ENCODE measurements at regions not wholly inside any gene's neighbourhood (a gene's known extent, or its start where the extent isn't known, plus 50 kb on each side); places are given as distances from the start of the nearest gene placed in this dataset.

- DNase-seq (ENCODE audit: low read depth), result no peak
- Histone ChIP-seq H3K4me3 (ENCODE audit: low read depth, low read length) (no peak overlapping the region), H3K27me3 (ENCODE audit: control insufficient read depth, insufficient read depth, low read length) (no peaks in the 10 kb centered on the region), H3K36me3 (ENCODE audit: control insufficient read depth, insufficient read depth, low read length) (no peaks in the 10 kb centered on the region)
- TF ChIP-seq CTCF (IDR thresholded peaks at IDR 0.05; ENCODE audit: insufficient read depth, low read length, poor library complexity, severe bottlenecking), result peak; percentile 27
These were observed 213.8 kb upstream of the RADX start for GRCh38 chrX:106397788-106398538.

- no peak for DNase-seq (ENCODE audit: low read depth)
These were observed 209.7 kb upstream of the RADX start for GRCh38 chrX:106401965-106402559.

GRCh38 chrX:106404512-106404911 is 207.3 kb upstream of the RADX start:
- no peaks in the 10 kb centered on the region for H3K36me3 ChIP-seq (ENCODE audit: control insufficient read depth, insufficient read depth, low read length)
- peak; percentile 23 for TF ChIP-seq CTCF (IDR thresholded peaks at IDR 0.05; ENCODE audit: insufficient read depth, low read length, poor library complexity, severe bottlenecking)
- no peak for DNase-seq (ENCODE audit: low read depth)
- no peaks in the 10 kb centered on the region for H3K27me3 ChIP-seq (ENCODE audit: control insufficient read depth, insufficient read depth, low read length)
- no peak overlapping the region for H3K4me3 ChIP-seq (ENCODE audit: low read depth, low read length)

More at GRCh38 chrX:106401965-106402559, 209.7 kb upstream of the RADX start:
- TF ChIP-seq CTCF (IDR thresholded peaks at IDR 0.05; ENCODE audit: insufficient read depth, low read length, poor library complexity, severe bottlenecking), result no peak
- no peak overlapping the region for H3K4me3 ChIP-seq (ENCODE audit: low read depth, low read length)
- H3K36me3 ChIP-seq (ENCODE audit: control insufficient read depth, insufficient read depth, low read length), result no peaks in the 10 kb centered on the region
- H3K27me3 ChIP-seq (ENCODE audit: control insufficient read depth, insufficient read depth, low read length), result no peaks in the 10 kb centered on the region

DNA sequence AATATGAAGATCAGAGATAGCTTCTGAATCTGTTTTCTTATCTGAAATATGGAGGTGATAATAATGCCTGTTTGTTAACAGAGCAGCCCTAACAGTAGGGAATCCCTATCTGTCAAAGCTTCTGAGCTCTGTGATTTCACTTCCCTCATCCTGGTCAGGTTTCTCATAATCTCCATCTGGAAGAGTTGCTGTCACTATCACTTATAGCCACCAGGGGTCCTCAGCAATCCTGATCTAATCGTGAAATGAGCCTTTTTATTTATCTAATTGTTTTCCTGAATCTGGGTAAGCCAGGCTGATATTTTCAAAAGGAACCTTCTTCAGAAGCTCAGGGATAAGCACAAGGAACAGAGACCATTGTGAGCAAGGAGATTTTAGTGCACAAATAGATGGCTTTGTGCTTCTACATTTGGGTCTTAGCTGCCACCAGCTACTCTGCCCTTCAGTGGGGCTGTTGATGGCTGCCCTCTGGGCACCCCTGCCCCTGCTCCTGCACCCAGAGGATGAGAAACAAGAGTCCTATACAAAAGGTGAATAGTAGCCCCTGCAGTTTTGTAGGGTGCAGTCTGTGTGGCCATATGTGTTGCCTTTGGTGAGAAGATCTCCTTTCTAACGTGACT is 196.4 kb upstream of the RADX start:
- no peak for DNase-seq (ENCODE audit: low read depth)
- Histone ChIP-seq H3K4me3 (ENCODE audit: low read depth, low read length) (no peak overlapping the region), H3K36me3 (ENCODE audit: control insufficient read depth, insufficient read depth, low read length) (no peaks in the 10 kb centered on the region), H3K27me3 (ENCODE audit: control insufficient read depth, insufficient read depth, low read length) (no peaks in the 10 kb centered on the region)
- TF ChIP-seq CTCF (IDR thresholded peaks at IDR 0.05; ENCODE audit: insufficient read depth, low read length, poor library complexity, severe bottlenecking), result peak; percentile 70

DNA sequence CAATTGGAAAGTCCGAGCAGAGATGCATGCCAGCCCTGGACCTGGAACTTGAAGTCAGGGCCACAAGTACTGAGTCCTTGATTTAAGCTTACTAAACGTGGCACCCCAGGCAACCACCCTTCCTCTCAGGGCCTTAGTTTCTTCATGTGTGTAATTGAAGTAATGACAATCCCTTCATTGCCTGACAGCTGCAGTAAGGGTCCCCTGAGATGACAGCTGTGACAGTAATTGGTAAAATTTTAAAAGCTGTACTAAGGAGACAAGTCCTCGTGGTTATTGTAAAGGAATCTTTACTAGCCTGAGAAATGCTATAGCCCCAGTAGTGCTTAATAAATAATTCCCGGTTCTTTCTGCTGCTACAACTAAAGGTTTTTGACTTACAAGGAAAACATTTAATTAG is 175.1 kb upstream of the RADX start:
- H3K4me3 ChIP-seq (ENCODE audit: low read depth, low read length), result no peak overlapping the region
- DNase-seq (ENCODE audit: low read depth), result no peak
- no peaks in the 10 kb centered on the region for H3K36me3 ChIP-seq (ENCODE audit: control insufficient read depth, insufficient read depth, low read length)
- TF ChIP-seq CTCF (IDR thresholded peaks at IDR 0.05; ENCODE audit: insufficient read depth, low read length, poor library complexity, severe bottlenecking), result no peak
- peaks cover 4% of the 10 kb centered on the region for H3K27me3 ChIP-seq (ENCODE audit: control insufficient read depth, insufficient read depth, low read length)

All from kidney epithelial cell (primary cell).